GM18526 (cell line): ENCODE measurements at regions not wholly inside any gene's neighbourhood (a gene's known extent, or its start where the extent isn't known, plus 50 kb on each side); places are given as distances from the start of the nearest gene placed in this dataset.

Source experiments
- POLR2A ChIP-seq: IDR thresholded peaks from 3 replicates; pipeline ENCODE4 v1.6.1; 2011; ENCODE audit not compliant: insufficient read length; ENCODE audit errors: extremely low read depth

DNA sequence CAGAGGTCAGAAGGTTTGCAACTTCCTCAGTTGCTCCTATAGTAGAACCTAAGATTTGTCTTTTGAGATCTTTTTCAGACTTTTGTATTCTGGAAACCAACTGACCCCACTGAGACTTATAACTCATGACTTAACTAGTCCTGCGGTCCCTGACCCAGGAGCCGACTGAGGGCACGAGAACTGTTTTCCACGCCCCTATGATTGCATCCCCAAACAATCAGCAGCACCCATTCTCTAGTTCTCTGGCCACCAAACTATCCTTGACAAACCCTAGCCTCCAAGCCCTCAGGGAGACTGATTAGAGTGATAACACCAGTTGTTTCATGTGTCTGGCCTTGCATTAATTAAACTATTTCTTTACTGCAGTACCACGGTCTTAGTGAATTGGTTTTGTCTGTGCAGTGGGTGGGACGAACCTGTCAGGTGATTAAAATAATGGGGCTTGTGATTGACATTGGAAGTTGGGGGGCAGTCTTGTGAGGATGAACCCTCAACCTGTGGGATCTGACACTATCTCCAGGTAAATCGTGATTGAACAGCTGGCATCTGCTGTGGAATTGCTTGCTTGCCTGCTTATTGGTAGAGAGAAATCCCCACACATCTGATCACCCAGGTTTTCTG lies 95.7 kb downstream of the B3GNT2 start:
- no peak for TF ChIP-seq POLR2A

DNA sequence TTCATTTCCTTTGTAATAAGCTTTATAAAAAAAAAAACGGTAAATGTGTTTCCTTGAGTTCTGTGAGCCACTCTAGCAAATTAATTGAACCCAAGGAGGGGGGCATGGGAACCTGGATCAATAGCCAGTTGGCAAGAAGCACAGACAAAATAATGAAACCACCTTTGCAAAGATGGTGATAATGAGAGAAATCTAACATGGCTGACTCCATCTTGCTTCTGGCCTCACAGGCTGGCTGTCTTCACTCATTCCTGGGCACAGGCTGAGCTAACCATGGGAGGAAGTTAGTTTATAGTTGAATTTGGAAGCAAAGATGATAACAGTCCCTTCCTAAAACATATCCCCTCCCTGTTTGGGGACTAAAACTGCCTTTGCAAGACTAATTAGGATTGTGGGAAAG lies 95.1 kb downstream of the B3GNT2 start:
- no peak for TF ChIP-seq POLR2A

DNA sequence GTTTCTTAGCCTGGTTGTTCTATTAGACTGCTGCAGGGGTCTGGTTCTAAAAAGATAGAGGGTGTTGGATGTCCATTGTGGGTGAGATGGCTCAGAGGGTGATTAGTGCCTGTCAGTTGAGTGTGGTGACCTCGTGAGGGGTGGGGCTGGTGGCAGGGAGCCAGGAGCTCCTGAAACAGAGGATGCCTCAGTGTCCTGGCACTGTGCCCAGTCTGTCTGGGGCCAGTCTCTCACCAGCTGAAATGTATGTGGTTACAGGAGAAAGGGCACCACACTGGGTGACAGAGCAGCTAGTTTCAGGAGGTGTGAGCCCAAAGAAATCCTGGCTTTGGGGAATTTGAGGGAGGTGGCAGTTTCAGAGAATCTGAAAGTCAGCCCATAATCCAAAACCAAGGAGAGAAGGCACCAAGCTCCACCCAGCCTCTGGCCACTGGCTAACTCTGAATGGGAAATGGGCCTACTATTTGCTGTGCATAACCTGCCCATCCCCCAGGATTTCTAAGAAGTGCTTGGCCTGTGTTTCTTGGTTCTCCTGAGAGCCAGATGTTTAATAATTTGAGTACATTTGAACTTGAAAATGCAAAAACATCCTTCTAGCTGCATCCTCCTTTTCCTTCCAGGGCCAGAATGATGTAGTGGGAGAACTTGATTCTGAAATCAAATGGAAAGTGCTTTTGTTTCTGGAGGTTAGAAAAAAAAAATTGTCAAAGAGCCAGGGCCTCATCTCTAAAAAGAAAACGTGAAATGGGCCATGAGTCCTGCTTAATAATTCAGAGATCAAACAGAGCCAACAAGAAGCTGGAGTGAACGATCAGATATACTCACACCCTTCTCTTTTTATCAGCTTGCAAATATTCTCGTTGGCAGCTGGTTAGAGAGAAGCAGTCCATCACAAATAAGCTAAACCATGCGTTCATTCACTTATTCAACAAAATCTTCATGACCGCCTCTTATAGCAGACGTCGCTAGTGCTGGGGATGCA lies 92.3 kb downstream of the B3GNT2 start:
- TF ChIP-seq POLR2A, result no peak

DNA sequence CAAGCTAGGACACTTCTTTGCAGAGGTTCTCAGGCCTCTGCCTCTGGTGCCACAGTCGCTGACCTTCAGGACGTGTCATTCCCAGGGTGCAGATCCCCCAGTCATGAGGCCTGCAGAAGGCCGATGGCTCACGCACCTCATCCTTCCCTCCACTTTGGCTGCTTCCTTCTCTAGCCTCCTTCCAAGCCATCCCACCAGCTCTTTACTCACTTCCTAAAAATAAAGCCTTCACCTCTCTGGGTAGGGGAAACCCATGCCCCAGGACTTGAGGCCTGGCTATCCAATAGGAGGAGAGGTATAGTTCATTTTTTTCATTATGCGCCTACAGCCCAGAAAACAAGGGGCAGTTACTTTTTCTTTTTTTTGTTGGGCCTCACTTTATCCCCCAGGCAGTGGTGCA lies 91.4 kb downstream of the B3GNT2 start:
- TF ChIP-seq POLR2A, result no peak

DNA sequence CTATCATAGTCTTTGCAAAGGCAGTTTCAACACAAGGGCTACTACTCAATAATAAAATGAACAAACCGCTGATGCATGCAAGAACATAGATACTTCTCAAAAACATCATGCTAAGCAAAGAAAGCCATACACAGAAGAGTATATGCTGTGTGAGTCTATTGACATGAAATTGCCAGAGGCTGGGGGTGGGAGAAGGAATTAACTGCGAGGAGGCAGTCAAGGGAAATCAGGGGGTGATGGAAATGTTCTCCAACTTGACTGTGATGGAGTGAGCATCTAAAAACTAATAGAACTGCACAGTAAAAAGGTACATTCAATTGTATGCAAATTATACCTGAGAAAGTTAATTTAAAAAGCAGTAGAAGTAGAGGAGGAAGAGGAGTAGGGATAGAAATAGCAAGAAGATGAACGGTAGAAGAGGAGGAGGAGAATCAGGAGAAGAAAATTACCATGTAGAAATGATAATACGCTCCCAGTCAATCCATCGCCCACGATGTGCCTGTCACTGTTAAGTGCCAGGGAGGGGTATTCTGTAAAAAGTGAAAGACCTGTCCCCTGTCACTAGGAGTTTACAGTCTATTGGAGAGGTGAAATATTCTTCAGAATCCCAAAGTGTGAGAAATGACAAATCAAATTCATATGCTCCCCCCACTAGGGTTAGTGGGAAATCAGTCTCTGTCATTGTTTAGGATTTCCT lies 90.3 kb downstream of the B3GNT2 start:
- no peak for TF ChIP-seq POLR2A

DNA sequence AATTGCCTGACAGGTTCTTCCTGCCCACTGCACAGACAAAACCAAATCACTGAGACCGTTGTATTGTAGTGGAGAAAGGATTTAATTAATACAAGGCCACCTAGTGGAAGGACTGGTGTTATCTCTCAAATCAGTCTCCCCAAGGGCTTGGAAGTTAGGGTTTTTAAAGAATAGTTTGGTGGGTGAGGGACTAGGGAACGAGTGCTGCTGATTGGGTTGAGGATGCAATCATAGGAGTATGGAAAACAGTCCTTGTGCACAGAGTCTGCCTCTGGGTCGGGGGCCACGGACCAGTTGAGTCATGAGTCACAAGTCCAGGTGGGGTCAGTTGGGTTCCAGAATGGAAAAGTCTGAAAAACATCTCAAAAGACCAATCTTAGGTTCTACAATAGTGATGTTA lies 89.1 kb downstream of the B3GNT2 start:
- TF ChIP-seq POLR2A, result no peak

DNA sequence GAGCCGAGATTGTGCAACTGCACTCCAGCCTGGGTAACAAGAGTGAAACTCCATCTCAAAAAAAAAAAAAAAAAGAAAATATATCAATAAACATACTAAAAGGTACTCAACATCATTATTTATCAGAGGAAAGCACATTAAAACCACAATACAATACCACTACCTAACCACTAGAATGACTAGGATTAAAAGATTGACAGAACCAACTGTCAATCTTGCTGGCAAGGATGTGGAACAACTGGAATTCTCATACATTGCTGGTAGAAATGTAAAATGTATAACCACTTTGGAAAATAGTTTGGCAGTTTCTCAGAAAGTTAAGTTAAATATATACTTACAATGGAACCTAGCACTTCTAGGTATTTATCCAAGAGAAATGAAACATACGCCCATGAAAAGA lies 88.6 kb downstream of the B3GNT2 start:
- no peak for TF ChIP-seq POLR2A

DNA sequence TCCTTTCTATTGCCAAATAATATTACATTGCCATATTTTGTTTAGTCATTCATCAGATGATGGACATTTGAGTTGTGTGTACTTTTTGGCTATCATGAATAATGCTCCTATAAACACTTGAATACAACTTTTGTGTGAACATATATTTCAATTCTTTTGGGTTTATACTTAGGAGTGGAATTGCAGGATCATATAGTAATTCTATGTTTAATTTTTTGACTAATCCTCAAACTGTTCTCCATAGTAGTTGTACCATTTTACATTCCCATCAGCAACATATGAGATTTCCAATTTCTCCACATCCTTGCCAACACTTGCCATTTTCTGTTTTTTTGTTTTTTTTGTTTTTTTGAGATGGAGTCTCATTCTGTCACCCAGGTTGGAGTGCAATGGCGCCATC lies 87.2 kb downstream of the B3GNT2 start:
- TF ChIP-seq POLR2A, result no peak

DNA sequence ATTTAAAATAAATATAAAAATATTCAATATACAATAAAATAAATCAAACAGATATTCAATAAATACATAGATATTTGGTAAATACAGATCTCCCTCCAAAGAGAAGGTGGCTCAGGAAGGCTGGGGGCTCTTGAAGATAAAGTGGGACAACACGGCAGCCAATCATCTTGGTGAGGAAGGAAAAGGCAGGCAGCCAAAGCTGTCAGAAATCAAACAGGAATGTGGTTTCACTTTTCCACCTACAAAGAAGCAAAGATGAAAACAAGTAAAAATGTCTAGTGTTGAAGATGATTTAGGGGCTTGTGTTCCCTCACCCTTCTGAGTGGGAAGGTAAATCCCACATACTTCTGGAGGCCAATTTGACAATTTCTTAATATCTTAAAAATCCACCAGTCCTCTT lies 85.7 kb downstream of the B3GNT2 start:
- no peak for TF ChIP-seq POLR2A

DNA sequence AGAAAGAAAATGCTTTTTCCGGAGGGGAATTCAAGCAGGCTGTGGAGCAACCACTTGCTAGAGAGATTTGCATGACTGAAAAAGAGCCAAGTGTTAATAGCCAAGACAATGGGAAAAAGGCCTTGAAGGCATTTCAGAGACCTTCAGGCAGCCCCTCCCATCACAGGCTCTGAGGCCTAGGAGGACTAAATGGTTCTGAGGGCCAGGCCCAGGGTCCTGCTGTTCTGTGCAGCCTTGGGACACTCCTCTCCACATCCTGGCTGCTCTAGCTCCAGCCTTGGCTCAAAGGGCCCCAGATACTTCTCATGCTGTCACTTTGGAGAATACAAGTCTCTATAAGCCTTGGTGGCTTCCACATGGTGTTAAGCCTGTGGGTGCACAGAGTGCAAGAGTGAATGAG lies 81.8 kb downstream of the B3GNT2 start:
- TF ChIP-seq POLR2A, result no peak
